ENCODE measurements at regions not wholly inside any gene's neighbourhood (a gene's known extent, or its start where the extent isn't known, plus 50 kb on each side); places are given as distances from the start of the nearest gene placed in this dataset.

GRCh38 chr14:96149131-96149530 is 55.5 kb upstream of the BDKRB2 start:
- TF ChIP-seq CTCF (IDR thresholded peaks at IDR 0.05; ENCODE audit: insufficient read depth, low read depth, low read length) (no peak), EZH2 (IDR thresholded peaks at IDR 0.05; ENCODE audit: insufficient read depth, low read length) (no peak)

Data from astrocyte (in vitro differentiated cells and primary cell).